WERI-Rb-1 (cell line): ENCODE measurements at regions not wholly inside any gene's neighbourhood (a gene's known extent, or its start where the extent isn't known, plus 50 kb on each side); places are given as distances from the start of the nearest gene placed in this dataset.

Source experiments
- DNase-seq: peaks from one replicate; pipeline ENCODE4 v3.0.0-alpha.2; 2020
- H3K27ac ChIP-seq: fragments of 250-450 bp; sonication (Bioruptor Pico); 2 replicates; pipeline ENCODE4 v1.5.1; 2020; ENCODE audit warnings: mild to moderate bottlenecking, moderate library complexity
- H3K27me3 ChIP-seq: fragments of 250-450 bp; sonication (Bioruptor Pico); 2 replicates; pipeline ENCODE4 v1.5.1; 2021; ENCODE audit warnings: mild to moderate bottlenecking, low read depth, moderate library complexity; ENCODE audit not compliant: insufficient read depth, severe bottlenecking
- H3K36me3 ChIP-seq: fragments of 250-450 bp; sonication (Bioruptor Pico); 2 replicates; pipeline ENCODE4 v1.5.1; 2020; ENCODE audit warnings: mild to moderate bottlenecking, moderate library complexity
- H3K4me3 ChIP-seq: 2 replicates; pipeline ENCODE4 v1.5.1; 2011; ENCODE audit warnings: low read depth, mild to moderate bottlenecking, control low read depth, low read length
- H3K9me3 ChIP-seq: fragments of 250-450 bp; sonication (Bioruptor Pico); 2 replicates; pipeline ENCODE4 v1.5.1; 2021; ENCODE audit warnings: mild to moderate bottlenecking, moderate library complexity; ENCODE audit not compliant: severe bottlenecking
- CTCF ChIP-seq: IDR thresholded peaks from 2 replicates; pipeline ENCODE4 v1.5.1; 2011; ENCODE audit warnings: low read depth, mild to moderate bottlenecking, control low read depth, inconsistent platforms, low read length

DNA sequence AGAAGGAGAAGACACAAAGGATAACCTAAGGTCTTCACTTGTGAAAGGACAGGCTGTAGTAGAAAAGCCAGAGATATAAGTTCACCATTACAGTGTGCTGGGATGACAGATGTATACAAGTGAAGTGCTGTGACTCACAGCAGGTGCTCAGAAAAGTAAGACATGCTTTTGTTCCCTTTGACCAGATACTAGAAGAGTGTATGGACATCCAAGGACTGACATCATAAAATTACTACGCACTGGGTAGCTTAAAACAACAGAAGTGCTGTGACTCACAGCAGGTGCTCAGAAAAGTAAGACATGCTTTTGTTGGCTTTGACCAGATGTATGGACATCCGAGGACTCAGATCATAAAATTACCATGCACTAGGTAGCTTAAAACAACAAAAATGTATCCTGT, 61.6 kb upstream of the BTC start:
- DNase-seq = no peak
- Histone ChIP-seq H3K36me3 (no peaks in the 10 kb centered on the region), H3K4me3 (no peak overlapping the region), H3K27ac (no peak overlapping the region), H3K9me3 (no peaks in the 10 kb centered on the region), H3K27me3 (no peaks in the 10 kb centered on the region)
- no peak for TF ChIP-seq CTCF

GRCh38 chr4:74848774-74849173, 54.5 kb upstream of the BTC start:
- no peaks in the 10 kb centered on the region for H3K27me3 ChIP-seq
- H3K9me3 ChIP-seq = peaks cover 3% of the 10 kb centered on the region
- no peak for TF ChIP-seq CTCF
- H3K27ac ChIP-seq = no peak overlapping the region
- no peak overlapping the region for H3K4me3 ChIP-seq
- H3K36me3 ChIP-seq = no peaks in the 10 kb centered on the region
- DNase-seq = no peak

DNA sequence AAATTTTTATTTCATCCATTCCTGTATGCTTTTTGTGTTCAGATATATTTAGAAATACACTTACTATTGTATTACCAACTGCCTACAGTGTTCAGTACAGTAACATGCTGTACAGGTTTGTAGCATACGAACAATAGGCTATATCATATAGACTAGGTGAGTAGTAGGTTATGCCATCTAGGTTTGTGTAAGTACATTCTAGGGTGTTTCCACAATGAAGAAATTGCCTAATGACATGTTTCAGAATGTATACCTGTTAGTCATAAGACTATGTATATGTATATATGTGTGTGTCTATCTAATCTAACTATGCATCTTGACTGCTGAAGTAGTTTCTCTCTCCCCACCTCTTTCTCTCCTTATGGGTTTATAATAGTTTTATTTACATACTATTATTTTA, 51.5 kb upstream of the BTC start:
- H3K4me3 ChIP-seq = no peak overlapping the region
- H3K9me3 ChIP-seq = peaks cover 3% of the 10 kb centered on the region

More for the DNA sequence above, 51.5 kb upstream of the BTC start:
- no peaks in the 10 kb centered on the region for H3K27me3 ChIP-seq
- H3K27ac ChIP-seq = no peak overlapping the region
- TF ChIP-seq CTCF = no peak
- DNase-seq = no peak
- no peaks in the 10 kb centered on the region for H3K36me3 ChIP-seq
